RWPE1 (cell line): ENCODE measurements at regions not wholly inside any gene's neighbourhood (a gene's known extent, or its start where the extent isn't known, plus 50 kb on each side); places are given as distances from the start of the nearest gene placed in this dataset.

Experiments
- CTCF ChIA-PET: fragments of 350-600 bp; sonication (Branson Sonifier 250); formaldehyde crosslinking; extraction: SDS; loops from one replicate; lab custom pipeline; 2021; lab: Yijun Ruan, JAX
- POLR2A ChIA-PET: fragments of 400-600 bp; formaldehyde crosslinking; extraction: SDS; loops from one replicate; lab custom pipeline; 2020; ENCODE audit warnings: antibody characterized with exemption; ENCODE audit not compliant: low non-redundant PET; lab: Yijun Ruan, JAX
- DNase-seq: peaks from one replicate; pipeline ENCODE4 v3.0.0; 2012; ENCODE audit warnings: low spot score
- H3K27ac ChIP-seq: fragments of 450-650 bp; 2 replicates; pipeline ENCODE4 v1.5.1; 2017
- TF ChIP-seq, protein P1 (sequence below): fragments of 450-650 bp; conservative IDR thresholded peaks from 2 replicates; pipeline ENCODE4 v1.5.1; 2017; ENCODE audit warnings: low read depth, mild to moderate bottlenecking

DNA sequence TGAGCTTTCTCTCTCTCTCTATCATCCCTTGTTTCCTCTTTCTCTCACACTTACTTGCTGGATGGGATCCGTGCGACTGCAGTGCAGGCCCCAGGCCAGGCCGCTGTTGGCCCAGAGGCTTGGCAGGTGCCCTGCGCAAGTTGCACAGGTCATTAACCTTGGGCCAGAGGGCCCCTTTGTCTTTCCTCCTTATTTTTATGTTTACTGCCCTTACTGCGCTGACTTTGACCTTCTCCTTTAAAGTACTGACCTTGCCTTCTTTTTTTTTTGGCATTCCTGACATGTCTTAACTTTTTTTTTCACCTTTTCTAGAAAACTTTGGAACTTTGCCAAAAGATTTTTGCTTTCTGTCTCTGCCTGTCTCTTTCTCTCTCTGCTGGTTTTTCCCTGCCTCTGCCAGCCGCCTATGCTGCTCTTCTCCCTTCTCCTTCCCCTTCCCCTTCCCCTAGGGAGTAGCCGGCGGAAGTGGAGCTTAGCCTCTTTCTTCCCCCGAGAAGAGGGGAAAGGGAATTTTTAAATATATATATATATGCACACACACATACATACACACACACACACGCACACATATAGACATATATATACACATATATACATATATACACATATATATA lies 59.6 kb upstream of the CDH4 start:
- no peak overlapping the region for H3K27ac ChIP-seq
- DNase-seq: no peak
- ChIA-PET CTCF (no interaction called here), POLR2A (no interaction called here)
- TF ChIP-seq, protein P1, sequence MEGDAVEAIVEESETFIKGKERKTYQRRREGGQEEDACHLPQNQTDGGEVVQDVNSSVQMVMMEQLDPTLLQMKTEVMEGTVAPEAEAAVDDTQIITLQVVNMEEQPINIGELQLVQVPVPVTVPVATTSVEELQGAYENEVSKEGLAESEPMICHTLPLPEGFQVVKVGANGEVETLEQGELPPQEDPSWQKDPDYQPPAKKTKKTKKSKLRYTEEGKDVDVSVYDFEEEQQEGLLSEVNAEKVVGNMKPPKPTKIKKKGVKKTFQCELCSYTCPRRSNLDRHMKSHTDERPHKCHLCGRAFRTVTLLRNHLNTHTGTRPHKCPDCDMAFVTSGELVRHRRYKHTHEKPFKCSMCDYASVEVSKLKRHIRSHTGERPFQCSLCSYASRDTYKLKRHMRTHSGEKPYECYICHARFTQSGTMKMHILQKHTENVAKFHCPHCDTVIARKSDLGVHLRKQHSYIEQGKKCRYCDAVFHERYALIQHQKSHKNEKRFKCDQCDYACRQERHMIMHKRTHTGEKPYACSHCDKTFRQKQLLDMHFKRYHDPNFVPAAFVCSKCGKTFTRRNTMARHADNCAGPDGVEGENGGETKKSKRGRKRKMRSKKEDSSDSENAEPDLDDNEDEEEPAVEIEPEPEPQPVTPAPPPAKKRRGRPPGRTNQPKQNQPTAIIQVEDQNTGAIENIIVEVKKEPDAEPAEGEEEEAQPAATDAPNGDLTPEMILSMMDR: no peak

GRCh38 chr20:61193164-61193563 lies 58.9 kb upstream of the CDH4 start:
- DNase-seq: no peak
- no peak overlapping the region for H3K27ac ChIP-seq
- CTCF ChIA-PET: no interaction called here
- TF ChIP-seq, protein P1: no peak
- POLR2A ChIA-PET: no interaction called here
